HG03558 (cell line): ENCODE measurements at regions not wholly inside any gene's neighbourhood (a gene's known extent, or its start where the extent isn't known, plus 50 kb on each side); places are given as distances from the start of the nearest gene placed in this dataset.

ENCODE experiments used
- ATAC-seq: cut with Tn5 transposase; IDR thresholded peaks from one replicate; pipeline ENCODE4 v1.9.1; 2021; ENCODE audit warnings: moderate number of reproducible peaks; ENCODE audit not compliant: unreplicated experiment; ENCODE audit errors: extremely low read depth

DNA sequence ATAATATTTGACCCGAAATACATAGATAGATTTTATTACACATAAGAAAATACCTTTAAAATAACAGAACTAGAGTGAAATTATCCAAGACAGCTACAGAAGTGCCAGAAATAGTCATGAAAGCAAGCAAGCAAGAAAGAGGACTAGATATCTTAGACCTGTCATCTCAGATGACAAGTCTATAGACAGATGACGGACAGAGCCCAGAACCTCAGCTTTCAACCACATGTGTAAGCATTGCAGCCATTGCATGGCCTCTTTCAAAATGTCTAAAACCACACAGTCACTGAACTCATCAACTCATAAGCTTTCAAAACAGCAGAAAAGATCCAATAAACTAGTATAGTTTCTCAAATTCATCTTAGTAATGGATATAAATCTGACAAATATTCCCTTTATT lies 59.8 kb upstream of the FHIT start:
- no peak for ATAC-seq

- no peak for ATAC-seq
These were observed 64.6 kb upstream of the FHIT start for GRCh38 chr3:61315871-61316270.

- ATAC-seq = no peak
These were observed 71.8 kb upstream of the FHIT start for GRCh38 chr3:61323094-61323493.

DNA sequence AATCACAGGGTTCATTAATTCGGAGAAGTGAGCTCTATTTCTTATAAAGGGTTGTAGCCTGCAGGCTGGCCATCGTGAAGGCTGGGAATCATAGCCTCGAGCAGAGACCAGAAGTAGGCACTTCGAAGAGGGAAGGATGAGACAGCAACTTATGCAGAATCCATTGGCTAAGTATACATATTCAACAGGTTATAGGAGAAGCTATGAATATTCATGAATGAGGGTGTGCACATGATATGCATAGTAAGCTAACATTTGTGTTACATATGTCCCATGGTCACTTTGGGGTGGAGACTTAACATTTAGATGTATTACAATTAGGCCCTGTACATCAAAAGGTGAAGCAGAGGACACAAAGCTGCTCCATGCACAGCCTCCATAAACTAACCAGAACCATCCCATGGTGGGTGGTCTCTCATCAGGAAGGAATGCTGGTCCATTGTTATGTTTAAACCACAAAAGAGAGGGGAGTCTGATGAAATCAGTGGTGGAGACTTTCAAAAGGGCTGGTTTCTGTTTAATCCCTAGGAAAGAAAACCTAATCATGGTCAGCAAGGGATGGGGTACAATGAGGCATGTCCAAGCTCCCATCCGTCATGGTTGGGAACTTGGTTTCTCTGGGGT lies 80.8 kb upstream of the FHIT start:
- no peak for ATAC-seq

GRCh38 chr3:61333192-61333961 lies 82.1 kb upstream of the FHIT start:
- ATAC-seq = no peak

- ATAC-seq = no peak
These were observed 83.5 kb upstream of the FHIT start for GRCh38 chr3:61334783-61335182.

DNA sequence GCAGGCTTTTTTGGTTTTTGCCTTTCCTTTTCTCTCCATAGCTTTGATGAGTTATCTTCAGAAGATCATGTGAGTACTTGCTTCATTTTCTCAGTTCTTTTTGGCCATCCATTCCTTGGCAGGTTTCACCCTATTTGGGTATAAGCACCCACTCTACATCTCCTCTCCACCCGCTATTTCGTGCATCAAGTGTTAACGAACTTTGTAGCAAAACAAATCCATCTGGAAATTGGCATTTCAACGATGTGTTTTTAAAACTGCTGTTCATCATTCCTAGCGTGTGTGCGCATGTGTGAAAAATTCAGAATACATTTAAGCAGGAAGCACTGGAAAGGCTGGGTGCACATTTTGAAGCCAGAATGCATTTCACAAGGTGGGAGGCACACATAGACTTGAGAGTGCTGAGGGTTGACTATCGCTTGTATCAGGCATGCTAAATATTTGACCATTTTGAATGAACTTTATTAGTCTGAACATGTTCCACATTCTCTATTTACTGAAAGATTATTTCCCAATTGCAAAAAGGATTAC lies 89.7 kb upstream of the FHIT start:
- no peak for ATAC-seq

- ATAC-seq = no peak
These were observed 92.3 kb upstream of the FHIT start for GRCh38 chr3:61343543-61343942.

GRCh38 chr3:61345020-61345419 lies 93.8 kb upstream of the FHIT start:
- no peak for ATAC-seq

- no peak for ATAC-seq
These were observed 96.7 kb upstream of the FHIT start for GRCh38 chr3:61347981-61348380.

- no peak for ATAC-seq
These were observed 98.5 kb upstream of the FHIT start for GRCh38 chr3:61349717-61350116.

DNA sequence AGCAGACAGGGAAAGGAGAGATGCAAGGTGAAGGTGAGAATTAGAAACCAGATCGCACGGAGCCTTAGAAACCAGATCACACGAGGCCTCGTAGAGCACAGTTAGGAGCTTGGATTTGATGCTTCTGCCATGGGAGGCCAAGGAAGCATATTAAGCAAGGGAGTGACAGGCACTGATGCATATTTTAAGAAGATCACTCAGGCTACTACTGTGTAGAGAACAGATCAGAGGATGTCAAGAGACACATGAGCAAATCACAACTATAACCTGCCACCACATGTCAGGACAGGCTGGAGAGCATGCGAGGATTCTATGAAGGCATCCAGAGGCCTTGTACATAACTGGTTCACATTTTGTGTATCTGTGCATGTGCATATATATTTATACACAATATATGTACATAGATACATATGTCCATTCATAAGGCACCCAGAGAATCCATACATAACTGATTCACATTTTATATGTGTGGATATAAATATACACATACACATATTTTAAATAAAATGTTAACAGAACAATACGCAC lies 99.6 kb upstream of the FHIT start:
- no peak for ATAC-seq

DNA sequence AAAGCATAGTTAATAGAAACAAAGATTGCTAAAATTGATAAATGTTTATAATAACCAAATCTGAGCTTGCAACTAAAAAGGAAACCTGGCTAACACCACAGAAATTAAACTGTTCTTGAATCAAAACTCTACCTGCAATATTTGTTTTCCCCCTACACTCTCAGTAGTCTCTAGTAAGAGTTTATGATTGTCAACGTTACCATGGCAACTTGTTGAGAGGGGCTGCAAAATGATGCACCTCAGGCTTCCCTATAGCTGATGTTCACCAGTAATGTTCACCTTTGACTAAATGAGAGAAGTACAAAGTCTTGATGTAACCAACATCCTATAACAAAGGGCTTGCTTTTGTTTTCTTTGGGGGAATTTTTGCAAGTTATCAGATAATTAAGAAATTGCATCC lies 101.1 kb upstream of the FHIT start:
- ATAC-seq = no peak

DNA sequence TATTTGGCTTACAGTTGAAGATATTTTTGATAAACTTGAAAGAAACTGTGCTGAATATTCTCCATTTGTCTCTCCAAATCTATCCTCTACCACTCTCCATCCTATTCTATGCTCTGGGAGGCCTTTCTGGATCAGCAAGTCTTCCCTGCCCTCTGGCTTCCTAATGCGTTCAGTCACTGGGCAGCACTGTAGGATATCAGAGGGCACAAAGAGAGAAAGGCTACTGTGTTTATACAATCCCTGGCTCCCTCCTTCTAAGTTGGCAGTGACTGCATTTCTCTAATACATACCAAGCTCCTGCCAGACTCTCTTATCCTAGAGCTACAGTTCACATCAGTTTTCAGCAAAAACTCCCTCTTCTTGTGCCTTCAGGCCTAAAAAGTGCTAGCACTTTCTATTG lies 102.1 kb upstream of the FHIT start:
- ATAC-seq = no peak

- ATAC-seq = no peak
These were observed 103.4 kb upstream of the FHIT start for GRCh38 chr3:61354604-61355003.

- no peak for ATAC-seq
These were observed 105.4 kb upstream of the FHIT start for GRCh38 chr3:61356685-61357084.

DNA sequence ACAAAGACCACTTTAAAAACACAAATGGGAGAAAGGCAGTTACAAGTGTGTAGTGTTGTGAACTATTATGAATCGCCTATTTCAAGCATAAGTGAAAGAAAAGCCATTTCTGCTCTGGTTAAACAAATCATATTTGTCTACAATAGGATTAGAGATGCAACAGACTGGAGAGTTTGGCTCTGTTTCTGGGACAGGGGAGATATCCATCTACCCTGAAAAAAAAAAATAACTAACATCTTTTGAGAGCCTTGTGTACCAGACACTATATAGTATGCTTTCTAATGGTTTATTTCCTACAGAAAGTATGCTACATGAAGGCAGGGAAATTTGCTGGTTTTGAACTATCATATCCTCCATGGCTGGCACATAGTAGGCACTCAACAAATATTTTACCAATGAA lies 106.7 kb upstream of the FHIT start:
- no peak for ATAC-seq

- peak; percentile 98 for ATAC-seq
These were observed 107.1 kb upstream of the FHIT start for GRCh38 chr3:61358364-61358763.

DNA sequence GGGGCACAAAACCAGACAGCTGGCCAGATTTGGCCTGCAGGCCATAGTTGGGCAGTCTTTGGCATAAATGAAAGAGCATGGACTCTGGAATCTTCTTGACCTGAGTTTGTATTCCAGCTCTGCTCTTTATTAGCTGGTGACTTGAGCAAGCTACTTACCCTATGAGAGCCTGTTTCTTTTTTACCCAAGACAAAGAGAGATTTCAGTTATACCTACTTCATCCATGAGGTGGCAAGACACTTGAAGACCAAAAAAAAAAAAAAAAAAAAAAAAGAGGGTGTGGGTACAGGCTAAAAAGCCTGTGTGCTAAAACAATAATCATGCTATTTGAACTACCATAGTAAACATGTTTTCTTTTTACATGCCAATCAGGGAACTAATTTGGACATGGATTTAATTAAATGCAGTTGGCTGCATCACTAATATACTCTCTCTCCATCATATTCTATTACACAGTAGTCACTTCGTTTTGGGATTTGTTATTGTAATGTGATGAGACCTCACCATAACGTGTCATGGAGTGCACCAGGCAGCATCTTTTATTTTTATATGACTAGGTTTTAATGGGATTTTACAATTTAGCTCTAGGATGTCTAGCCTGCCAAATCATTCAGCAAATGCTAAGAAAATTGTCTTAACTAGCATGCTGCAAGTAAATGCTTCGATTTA lies 109.2 kb upstream of the FHIT start:
- ATAC-seq = no peak

GRCh38 chr3:61369678-61370077 lies 118.4 kb upstream of the FHIT start:
- no peak for ATAC-seq

DNA sequence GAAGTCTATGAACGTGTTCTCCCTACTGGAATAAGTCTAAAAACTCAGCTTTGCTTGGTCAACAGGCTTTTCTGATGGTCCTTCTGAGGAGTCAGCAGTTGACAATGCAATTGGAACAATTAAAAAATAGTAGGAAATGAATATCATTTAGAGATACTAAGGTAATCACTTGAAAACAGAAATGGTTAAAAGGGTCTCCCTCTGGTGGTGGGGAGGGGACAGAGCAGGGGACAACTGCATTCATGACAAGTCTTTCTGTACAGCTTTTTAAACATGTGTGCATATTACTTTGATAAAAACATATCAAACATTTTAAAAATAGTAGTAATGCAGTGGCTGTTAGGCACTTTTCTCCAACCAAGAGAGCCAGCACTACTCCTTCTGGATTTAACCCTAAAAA lies 119.9 kb upstream of the FHIT start:
- ATAC-seq = no peak
